Colon (tissue), 2 donors: ENCODE measurements at regions not wholly inside any gene's neighbourhood (a gene's known extent, or its start where the extent isn't known, plus 50 kb on each side); places are given as distances from the start of the nearest gene placed in this dataset.

Experiments
- FAIRE-seq: peaks from 2 replicates; lab custom pipeline; 2012; peaks lifted over from hg19 to GRCh38; lab: Jason Lieb, UNC
- donor health status: control.
- donor health status: control.

DNA sequence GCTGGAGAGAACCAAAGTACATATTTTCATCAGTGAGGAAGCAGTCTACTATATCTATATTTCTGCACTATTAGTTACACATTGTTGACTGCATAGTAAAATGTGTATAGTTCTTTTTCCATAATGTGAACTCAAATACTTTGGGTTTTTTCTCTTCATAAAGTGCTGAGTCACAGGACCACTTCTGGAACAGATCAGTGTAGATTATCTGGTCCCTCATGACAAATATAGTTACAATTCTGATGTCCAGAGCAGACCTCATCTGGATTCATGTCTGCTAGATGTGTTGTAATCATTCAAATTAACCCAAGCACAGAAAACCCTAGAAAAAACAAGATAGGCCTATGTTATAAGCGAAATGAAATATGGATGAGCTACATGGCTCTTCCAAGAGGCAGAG is 171.4 kb downstream of the SUCLA2 start:
- FAIRE-seq = no peak

- no peak for FAIRE-seq
These were observed 174.6 kb downstream of the SUCLA2 start for GRCh38 chr13:47826471-47826870.

DNA sequence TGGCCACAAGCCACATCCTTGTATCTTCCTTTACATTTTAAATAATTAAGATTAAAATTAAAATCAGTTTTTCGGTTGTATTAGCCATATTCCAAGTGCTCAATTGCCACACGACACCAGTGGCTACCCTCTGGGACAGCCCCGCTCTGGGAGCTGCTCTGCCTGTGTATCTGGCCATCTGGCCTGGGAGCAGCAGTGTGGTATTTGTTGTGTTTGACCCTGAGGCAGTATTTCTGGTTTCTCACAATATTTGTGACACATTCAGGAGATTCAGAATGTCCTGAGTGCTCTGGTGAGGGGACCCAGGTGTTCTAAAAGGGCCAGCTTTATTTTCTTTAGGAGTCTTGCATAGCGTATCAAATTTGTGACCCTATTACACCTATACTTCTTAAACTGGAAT is 179.0 kb downstream of the SUCLA2 start:
- FAIRE-seq = no peak

DNA sequence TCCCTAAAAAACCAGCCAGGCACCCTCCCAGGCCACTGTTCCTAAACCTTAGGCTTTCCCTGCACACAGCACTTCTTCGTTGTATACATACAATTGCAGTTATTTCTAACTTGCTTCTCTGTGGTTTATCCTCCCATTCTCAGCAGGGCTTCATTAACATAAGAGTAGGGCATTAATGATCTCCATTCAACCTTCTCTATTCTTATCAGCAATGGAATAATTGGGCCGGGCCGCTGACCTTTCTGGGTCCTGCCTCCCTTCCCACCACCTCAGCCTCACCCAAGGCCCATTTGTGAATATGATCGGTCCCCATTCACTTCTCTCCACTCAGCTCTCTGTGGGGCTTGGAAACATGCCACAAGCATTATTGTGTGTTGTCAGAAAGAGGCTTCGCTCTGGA is 184.2 kb downstream of the SUCLA2 start:
- no peak for FAIRE-seq

DNA sequence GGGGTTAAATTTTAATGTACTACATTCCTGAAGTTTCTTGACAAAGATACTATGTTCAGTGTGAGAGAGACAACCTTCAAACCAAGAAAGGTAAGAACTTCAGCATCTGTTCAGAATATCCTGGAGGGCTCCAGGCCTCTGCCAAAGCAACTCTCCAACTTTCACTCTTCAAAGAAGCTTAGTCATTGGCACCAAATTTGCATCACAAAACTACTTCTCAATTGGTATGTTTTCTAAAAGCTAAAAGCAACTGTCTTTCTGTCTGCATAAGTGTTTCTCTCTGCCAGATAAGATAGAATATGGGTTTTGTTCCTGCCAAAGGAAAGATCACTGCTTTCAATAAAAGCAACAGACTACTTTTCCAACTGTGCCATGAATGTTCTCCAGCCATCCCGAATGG is 187.4 kb downstream of the SUCLA2 start:
- no peak for FAIRE-seq

- FAIRE-seq = no peak
These were observed 191.7 kb downstream of the SUCLA2 start for GRCh38 chr13:47809411-47809810.

DNA sequence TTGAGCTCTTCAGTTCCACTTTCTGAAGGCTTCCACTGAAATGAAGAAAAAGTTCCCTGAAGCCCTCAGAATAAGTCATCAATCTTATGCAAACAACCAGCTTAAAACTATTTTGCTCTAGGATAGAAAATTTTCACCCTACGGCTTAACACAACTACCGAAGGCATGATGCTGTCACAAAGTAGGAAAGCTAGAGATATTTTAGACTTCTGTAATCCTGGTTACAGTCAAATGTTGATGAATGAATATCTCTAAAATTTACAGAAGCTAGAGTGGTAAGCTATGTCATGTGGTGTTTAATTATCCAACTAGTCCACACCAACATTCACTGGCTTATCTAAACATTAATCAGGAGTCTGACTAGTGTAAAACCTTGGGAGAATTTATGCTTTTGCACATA is 197.9 kb downstream of the SUCLA2 start:
- FAIRE-seq = no peak

- no peak for FAIRE-seq
These were observed 199.5 kb downstream of the SUCLA2 start for GRCh38 chr13:47801555-47801954.

DNA sequence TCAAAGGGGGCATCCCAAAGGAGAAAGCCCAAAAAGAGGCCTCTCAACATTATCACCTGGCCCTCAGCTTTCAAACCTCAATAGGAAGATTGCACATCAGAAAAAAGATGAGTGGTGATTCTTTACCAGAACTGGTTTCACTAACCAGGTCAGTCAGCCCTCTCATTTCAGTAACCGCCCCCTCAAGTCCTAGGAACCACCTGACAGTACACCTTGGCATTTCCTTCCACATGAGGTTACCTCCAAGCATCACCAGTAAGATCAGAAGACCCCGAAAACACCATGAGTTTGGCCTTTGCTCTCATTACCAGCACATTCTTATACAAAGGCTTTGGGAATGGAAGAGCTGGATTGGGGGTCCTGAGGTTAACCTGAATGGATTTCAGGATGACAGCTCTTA is 200.5 kb downstream of the SUCLA2 start:
- FAIRE-seq = no peak

- no peak for FAIRE-seq
These were observed 202.2 kb downstream of the SUCLA2 start for GRCh38 chr13:47798906-47799305.

GRCh38 chr13:47798194-47798593 is 202.9 kb downstream of the SUCLA2 start:
- no peak for FAIRE-seq

GRCh38 chr13:47796816-47797215 is 204.3 kb downstream of the SUCLA2 start:
- FAIRE-seq = no peak

- FAIRE-seq = no peak
These were observed 206.1 kb downstream of the SUCLA2 start for GRCh38 chr13:47794963-47795362.

DNA sequence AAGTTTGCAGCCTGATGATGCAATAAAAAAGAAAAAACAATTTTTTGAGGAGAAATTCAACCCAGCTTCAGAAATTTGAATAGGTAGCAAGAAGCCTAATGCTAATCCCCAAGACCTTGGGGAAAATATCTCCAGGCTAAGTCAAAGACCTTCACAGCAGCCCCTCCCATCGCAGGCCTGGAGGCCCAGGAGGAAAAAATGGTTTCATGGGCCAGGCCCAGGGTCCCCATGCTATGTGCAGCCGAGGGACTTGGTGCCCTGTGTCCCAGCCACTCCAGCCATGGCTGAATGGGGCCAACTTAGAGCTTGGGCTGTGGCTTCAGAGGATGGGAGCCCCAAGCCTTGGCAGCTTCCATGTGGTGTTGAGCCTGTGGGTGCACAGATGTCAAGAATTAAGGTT is 210.3 kb downstream of the SUCLA2 start:
- FAIRE-seq = no peak

- FAIRE-seq = no peak
These were observed 212.2 kb downstream of the SUCLA2 start for GRCh38 chr13:47788844-47789243.

DNA sequence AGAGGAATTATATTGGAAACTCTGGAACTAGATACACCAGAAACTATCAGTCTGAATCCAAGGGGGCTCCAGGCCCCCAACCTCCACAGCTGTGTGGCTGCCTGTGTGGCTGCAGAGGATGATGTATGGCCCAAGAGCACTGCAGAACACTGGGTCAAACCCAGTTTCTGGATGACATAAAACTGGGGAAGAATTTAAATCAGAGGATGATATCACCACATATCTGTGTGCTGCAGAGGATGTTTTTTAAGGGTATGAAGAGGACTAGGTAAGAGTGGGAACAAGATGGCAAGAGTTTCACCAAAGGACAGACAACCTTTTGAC is 226.4 kb downstream of the SUCLA2 start:
- FAIRE-seq = no peak

DNA sequence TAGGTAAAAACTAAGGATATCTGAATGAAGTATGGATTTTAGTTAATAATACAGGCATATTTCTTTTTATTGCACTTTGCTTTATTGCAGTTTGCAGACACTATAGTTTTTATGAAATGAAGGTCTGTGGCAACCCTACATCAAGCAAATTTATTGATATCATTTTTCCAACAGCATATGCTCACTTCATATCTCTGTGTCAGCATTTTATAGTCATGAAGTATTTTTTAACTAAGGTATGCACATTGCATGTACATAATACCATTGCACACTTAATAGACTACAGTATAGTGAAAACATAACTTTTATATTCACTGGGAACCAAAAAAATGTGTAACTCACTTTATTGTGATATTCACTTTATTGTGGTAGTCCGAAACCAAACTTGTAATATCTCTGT is 236.3 kb downstream of the SUCLA2 start:
- no peak for FAIRE-seq

DNA sequence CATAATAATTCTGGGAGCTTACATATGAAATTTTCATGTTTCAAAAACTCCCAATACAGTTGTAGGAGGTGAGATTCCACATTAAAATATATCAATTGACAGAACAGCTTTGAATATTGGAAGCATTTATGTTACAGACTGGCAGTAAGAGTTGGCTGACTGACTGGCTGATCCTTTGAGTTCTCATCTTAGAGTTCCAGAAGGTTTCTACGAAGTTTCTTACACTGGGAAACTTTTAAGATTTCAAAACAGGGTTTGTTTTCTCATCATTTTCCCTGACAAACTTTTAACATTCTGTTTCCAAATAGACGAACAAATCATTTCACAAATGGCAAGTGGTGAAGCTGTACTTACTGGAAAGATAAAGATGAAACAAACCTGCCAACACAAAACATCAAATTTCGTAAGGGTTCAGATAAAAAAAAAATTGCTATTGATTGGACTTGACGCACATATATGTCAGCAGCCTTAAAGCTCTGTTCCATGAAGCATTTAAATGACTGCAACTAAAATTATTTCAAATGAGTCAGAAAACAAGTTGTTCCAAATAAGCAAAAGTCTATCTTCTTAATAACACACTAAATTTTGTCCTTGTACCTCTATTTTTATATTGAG is 243.5 kb downstream of the SUCLA2 start:
- no peak for FAIRE-seq

- FAIRE-seq = no peak
These were observed 253.2 kb downstream of the SUCLA2 start for GRCh38 chr13:47747901-47748300.

GRCh38 chr13:47726394-47726793 is 274.7 kb downstream of the SUCLA2 start:
- FAIRE-seq = no peak

GRCh38 chr13:47723898-47724297 is 277.2 kb downstream of the SUCLA2 start:
- FAIRE-seq = no peak

DNA sequence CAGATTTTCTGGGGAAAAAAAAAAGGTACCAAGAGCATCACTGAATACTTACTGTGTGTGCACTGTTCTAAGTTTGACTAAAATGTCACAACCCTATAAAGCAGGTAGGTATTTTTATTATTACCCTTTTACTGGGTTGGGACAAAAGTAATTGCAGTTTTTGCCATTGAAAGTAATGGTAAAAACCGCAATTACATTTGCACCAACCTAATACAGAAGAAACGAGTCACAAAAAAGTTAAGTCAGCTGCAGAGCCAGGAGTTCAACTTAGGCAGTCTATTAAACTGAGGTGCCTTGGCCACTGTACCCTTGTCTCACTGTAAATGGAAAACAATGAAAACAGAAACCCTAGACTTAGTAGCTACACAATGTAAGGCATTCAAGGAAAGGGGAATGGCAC is 281.9 kb downstream of the SUCLA2 start:
- no peak for FAIRE-seq

- no peak for FAIRE-seq
These were observed 282.5 kb downstream of the SUCLA2 start for GRCh38 chr13:47718556-47718955.

DNA sequence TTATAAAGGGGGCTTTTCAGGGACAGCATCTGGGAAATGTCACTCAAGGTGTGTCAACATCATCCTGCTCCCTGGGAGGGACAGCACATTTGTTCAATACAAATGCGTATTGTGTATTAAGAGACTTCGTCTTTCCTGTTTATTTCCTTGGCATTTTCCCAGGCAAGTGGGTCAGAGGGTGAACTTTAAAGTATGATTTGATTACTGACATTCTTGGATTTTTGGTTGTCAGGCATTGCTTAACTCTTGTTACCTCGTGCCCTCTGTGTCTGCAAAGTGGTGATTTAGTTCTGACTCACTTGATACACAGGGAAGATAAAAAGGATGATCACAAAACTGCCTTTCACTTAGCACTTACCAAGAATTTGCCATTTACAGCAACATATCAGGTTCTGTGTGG is 292.7 kb downstream of the SUCLA2 start:
- FAIRE-seq = no peak

- no peak for FAIRE-seq
These were observed 293.7 kb downstream of the SUCLA2 start for GRCh38 chr13:47707414-47707813.
